Tibial nerve (tissue), 3 donors: ENCODE measurements at regions not wholly inside any gene's neighbourhood (a gene's known extent, or its start where the extent isn't known, plus 50 kb on each side); places are given as distances from the start of the nearest gene placed in this dataset.

Experiments used
- POLR2A ChIP-seq, 2 donors: fragments of 450-650 bp; IDR thresholded peaks; one replicate each; pipeline ENCODE4 v1.6.1; 2017; ENCODE audit warnings: antibody characterized with exemption in 2 of 2, mild to moderate bottlenecking in 2 of 2, moderate library complexity in 2 of 2
- TF ChIP-seq, protein P1 (sequence below), 5 experiments: fragments of 200-600 bp in 3 of 5; fragments of 450-650 bp in 2 of 5; sonication (generic) in 3 of 5; IDR thresholded peaks; one replicate each; pipeline ENCODE4 v1.5.1; 2016 to 2019; ENCODE audit warnings: antibody characterized with exemption in 5 of 5, mild to moderate bottlenecking in 3 of 5, moderate library complexity in 2 of 5

GRCh38 chr5:68426586-68426985 is 211.0 kb downstream of the PIK3R1 start:
- TF ChIP-seq, protein P1, sequence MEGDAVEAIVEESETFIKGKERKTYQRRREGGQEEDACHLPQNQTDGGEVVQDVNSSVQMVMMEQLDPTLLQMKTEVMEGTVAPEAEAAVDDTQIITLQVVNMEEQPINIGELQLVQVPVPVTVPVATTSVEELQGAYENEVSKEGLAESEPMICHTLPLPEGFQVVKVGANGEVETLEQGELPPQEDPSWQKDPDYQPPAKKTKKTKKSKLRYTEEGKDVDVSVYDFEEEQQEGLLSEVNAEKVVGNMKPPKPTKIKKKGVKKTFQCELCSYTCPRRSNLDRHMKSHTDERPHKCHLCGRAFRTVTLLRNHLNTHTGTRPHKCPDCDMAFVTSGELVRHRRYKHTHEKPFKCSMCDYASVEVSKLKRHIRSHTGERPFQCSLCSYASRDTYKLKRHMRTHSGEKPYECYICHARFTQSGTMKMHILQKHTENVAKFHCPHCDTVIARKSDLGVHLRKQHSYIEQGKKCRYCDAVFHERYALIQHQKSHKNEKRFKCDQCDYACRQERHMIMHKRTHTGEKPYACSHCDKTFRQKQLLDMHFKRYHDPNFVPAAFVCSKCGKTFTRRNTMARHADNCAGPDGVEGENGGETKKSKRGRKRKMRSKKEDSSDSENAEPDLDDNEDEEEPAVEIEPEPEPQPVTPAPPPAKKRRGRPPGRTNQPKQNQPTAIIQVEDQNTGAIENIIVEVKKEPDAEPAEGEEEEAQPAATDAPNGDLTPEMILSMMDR (IDR thresholded peaks at IDR 0.05) = no peak
- no peak for TF ChIP-seq POLR2A (IDR thresholded peaks at IDR 0.05)
